Neural cell (in vitro differentiated cells): ENCODE measurements at regions not wholly inside any gene's neighbourhood (a gene's known extent, or its start where the extent isn't known, plus 50 kb on each side); places are given as distances from the start of the nearest gene placed in this dataset.

Experiments used
- H2AFZ ChIP-seq: fragments of 200-600, 300-800 bp; sonication (generic), shearing (Covaris generic); 2 replicates; pipeline ENCODE4 v1.6.0; 2014; ENCODE audit warnings: low read depth, mild to moderate bottlenecking, antibody characterized with exemption, low read length, moderate library complexity
- H3F3A ChIP-seq: fragments of 200-600 bp; shearing (Covaris generic); 2 replicates; pipeline ENCODE4 v1.6.1; 2016; ENCODE audit warnings: mild to moderate bottlenecking, moderate library complexity, mixed read lengths, antibody characterized with exemption, low read length; ENCODE audit not compliant: insufficient read depth, poor library complexity, severe bottlenecking
- H3K27ac ChIP-seq: fragments of 200-600, 300-800 bp; sonication (generic), shearing (Covaris generic); 2 replicates; pipeline ENCODE4 v1.5.1; 2014; ENCODE audit warnings: mild to moderate bottlenecking, low read length, moderate library complexity
- H3K27me3 ChIP-seq: fragments of 300-800, 200-600 bp; sonication (generic), shearing (Covaris generic); 2 replicates; pipeline ENCODE4 v1.6.0; 2014; ENCODE audit warnings: mild to moderate bottlenecking, low read depth, low read length, moderate library complexity; ENCODE audit not compliant: insufficient read depth
- H3K36me3 ChIP-seq: fragments of 300-800, 200-600 bp; sonication (generic), shearing (Covaris generic); 2 replicates; pipeline ENCODE4 v1.5.1; 2014; ENCODE audit warnings: mild to moderate bottlenecking, antibody characterized with exemption, low read length, moderate library complexity; ENCODE audit not compliant: insufficient read depth
- H3K4me2 ChIP-seq: fragments of 300-800, 200-600 bp; sonication (generic), shearing (Covaris generic); 2 replicates; pipeline ENCODE4 v1.6.0; 2014; ENCODE audit warnings: mild to moderate bottlenecking, low read length
- H3K4me3 ChIP-seq: fragments of 300-800, 200-600 bp; sonication (generic), shearing (Covaris generic); 2 replicates; pipeline ENCODE4 v1.5.1; 2014; ENCODE audit warnings: mild to moderate bottlenecking, low read length, moderate library complexity
- H3K79me2 ChIP-seq: fragments of 200-600 bp; shearing (Covaris generic); replicated peaks from 2 replicates; pipeline ENCODE4 v1.6.0; 2014; ENCODE audit warnings: mild to moderate bottlenecking, low read length, moderate library complexity; ENCODE audit not compliant: insufficient read depth
- H3K9ac ChIP-seq: fragments of 300-800, 200-600 bp; sonication (generic), shearing (Covaris generic); 2 replicates; pipeline ENCODE4 v1.6.1; 2016; ENCODE audit warnings: mild to moderate bottlenecking, low read length, mixed read lengths
- H3K9me2 ChIP-seq: fragments of 200-600 bp; shearing (Covaris generic); 2 replicates; pipeline ENCODE4 v1.6.1; 2016; ENCODE audit warnings: mild to moderate bottlenecking, low read length, mixed read lengths; ENCODE audit not compliant: insufficient read depth
- H3K9me3 ChIP-seq: fragments of 200-600, 300-800 bp; sonication (generic), shearing (Covaris generic); 2 replicates; pipeline ENCODE4 v1.6.1; 2016; ENCODE audit warnings: mild to moderate bottlenecking, mixed run types, low read length, moderate library complexity, mixed read lengths
- H4K20me1 ChIP-seq: fragments of 200-600 bp; shearing (Covaris generic); 2 replicates; pipeline ENCODE4 v1.6.1; 2016; ENCODE audit warnings: mild to moderate bottlenecking, mixed run types; ENCODE audit not compliant: insufficient read depth
- CTCF ChIP-seq: fragments of 450-650 bp; IDR thresholded peaks from 2 replicates; pipeline ENCODE4 v1.5.1; 2014; ENCODE audit warnings: antibody characterized with exemption, mild to moderate bottlenecking, moderate library complexity; ENCODE audit not compliant: poor library complexity, severe bottlenecking
- EP300 ChIP-seq: fragments of 450-650 bp; conservative IDR thresholded peaks from 2 replicates; pipeline ENCODE4 v1.6.1; 2014; ENCODE audit warnings: antibody characterized with exemption, mild to moderate bottlenecking, moderate library complexity; ENCODE audit not compliant: poor library complexity, severe bottlenecking
- EZH2 ChIP-seq: fragments of 200-600, 300-800 bp; shearing (Covaris generic), sonication (generic); IDR thresholded peaks from 2 replicates; pipeline ENCODE4 v1.6.1; 2014; ENCODE audit warnings: antibody characterized with exemption, low read length, borderline replicate concordance, mild to moderate bottlenecking; ENCODE audit not compliant: insufficient read depth, poor library complexity, severe bottlenecking
- MXI1 ChIP-seq: fragments of 450-650 bp; conservative IDR thresholded peaks from 2 replicates; pipeline ENCODE4 v1.6.1; 2014; ENCODE audit warnings: antibody characterized with exemption, mild to moderate bottlenecking; ENCODE audit not compliant: poor library complexity, severe bottlenecking
- POLR2AphosphoS5 ChIP-seq: IDR thresholded peaks from 2 replicates; pipeline ENCODE4 v1.6.1; 2012
- RAD21 ChIP-seq: fragments of 450-650 bp; conservative IDR thresholded peaks from 2 replicates; pipeline ENCODE4 v1.6.1; 2014; ENCODE audit warnings: antibody characterized with exemption, mild to moderate bottlenecking, moderate library complexity
- REST ChIP-seq: IDR thresholded peaks from 2 replicates; pipeline ENCODE4 v1.6.1; 2012; ENCODE audit warnings: borderline replicate concordance
- SMC3 ChIP-seq: fragments of 450-650 bp; conservative IDR thresholded peaks from 2 replicates; pipeline ENCODE4 v1.6.1; 2014; ENCODE audit warnings: antibody characterized with exemption, mild to moderate bottlenecking, moderate library complexity; ENCODE audit not compliant: poor library complexity
- TAF1 ChIP-seq: IDR thresholded peaks from 2 replicates; pipeline ENCODE4 v1.6.1; 2012; ENCODE audit warnings: low read depth

DNA sequence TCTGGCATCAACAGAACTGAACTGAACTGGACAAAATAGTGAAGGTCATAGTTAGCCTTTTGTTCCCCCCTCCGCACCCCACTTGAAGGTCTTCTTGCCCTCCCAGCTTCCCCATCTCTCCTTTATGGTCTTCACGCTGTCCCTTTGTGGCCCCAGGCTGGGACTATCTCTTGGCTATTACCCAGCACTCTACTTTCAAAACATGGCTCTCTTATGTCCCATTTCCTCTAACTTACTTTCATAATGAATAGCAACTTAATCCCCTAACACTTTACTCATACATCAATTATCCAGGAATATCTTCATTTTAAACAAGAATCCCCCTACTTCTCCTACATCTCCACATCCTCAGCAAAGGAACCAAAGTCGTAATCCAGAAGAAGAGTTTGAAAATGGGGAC lies 135.3 kb upstream of the ITGB1 start:
- Histone ChIP-seq H3F3A (no peaks in the 10 kb centered on the region), H3K4me2 (no peak overlapping the region)

DNA sequence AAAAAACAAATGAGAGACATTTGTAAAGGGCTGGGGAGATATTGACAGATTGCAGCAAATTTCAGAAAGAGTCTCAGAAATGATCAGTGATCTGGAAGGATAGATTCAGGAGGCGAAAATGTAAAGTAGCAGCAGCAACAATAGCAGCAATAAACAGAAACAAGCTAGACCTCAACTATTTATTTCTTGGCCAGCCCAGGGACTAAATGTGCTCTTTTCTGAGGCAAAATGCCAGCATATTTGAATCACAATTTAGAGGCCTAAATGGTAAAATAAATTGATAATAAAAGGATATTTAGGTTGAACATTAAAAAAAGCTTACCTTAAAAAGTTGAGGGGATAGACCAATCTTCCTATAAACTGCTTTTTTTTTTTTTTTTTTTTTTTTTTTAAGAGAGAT lies 134.6 kb upstream of the ITGB1 start:
- TF ChIP-seq EP300 (no peak), CTCF (no peak), TAF1 (no peak), RAD21 (no peak), MXI1 (no peak), SMC3 (no peak), REST (no peak), EZH2 (no peak), POLR2AphosphoS5 (no peak)
- peaks cover 5% of the 10 kb centered on the region for H3K9me3 ChIP-seq
- H3K36me3 ChIP-seq: no peaks in the 10 kb centered on the region
- H3K79me2 ChIP-seq: no peaks in the 10 kb centered on the region
- H4K20me1 ChIP-seq: no peaks in the 10 kb centered on the region
- no peak overlapping the region for H3K27ac ChIP-seq
- no peak overlapping the region for H3K9ac ChIP-seq
- no peak overlapping the region for H2AFZ ChIP-seq
- no peaks in the 10 kb centered on the region for H3K9me2 ChIP-seq
- no peak overlapping the region for H3K4me2 ChIP-seq
- H3K27me3 ChIP-seq: no peaks in the 10 kb centered on the region
- no peaks in the 10 kb centered on the region for H3F3A ChIP-seq
- H3K4me3 ChIP-seq: no peak overlapping the region

More for the DNA sequence above, 135.3 kb upstream of the ITGB1 start:
- Histone ChIP-seq H3K27ac (no peak overlapping the region), H2AFZ (no peak overlapping the region), H3K36me3 (no peaks in the 10 kb centered on the region), H3K9me2 (no peaks in the 10 kb centered on the region), H3K27me3 (no peaks in the 10 kb centered on the region), H3K9me3 (peaks cover 5% of the 10 kb centered on the region), H3K9ac (no peak overlapping the region), H3K4me3 (no peak overlapping the region), H4K20me1 (no peaks in the 10 kb centered on the region), H3K79me2 (no peaks in the 10 kb centered on the region)
- TF ChIP-seq MXI1: no peak
- TF ChIP-seq REST: no peak
- TF ChIP-seq CTCF: no peak
